HG03354 (cell line): ENCODE measurements at regions not wholly inside any gene's neighbourhood (a gene's known extent, or its start where the extent isn't known, plus 50 kb on each side); places are given as distances from the start of the nearest gene placed in this dataset.

Source experiments
- ATAC-seq: cut with Tn5 transposase; IDR thresholded peaks from one replicate; pipeline ENCODE4 v1.9.1; 2021; ENCODE audit warnings: mild to moderate bottlenecking; ENCODE audit not compliant: unreplicated experiment, poor library complexity, severe bottlenecking

DNA sequence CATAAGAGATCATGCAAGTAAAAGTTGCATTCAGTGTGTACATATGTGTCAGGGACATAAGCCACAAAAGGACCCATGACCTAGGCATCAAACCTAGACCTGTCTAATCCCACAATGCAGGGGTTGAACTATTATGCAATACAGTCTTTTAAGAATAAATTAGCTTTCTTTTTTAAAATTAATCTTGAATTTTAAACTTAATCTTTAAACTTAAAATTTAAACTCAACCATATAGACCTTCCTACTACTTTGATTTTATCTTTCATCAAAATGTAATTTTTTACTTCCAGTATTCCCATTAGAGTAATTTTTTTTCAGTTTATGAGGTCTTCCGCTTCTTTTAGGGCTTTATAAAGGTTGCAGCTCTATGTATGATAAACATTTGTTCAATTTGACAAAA is 702.9 kb downstream of the SUCLG1 start:
- ATAC-seq: no peak

GRCh38 chr2:83747141-83747540 is 711.9 kb downstream of the SUCLG1 start:
- ATAC-seq: no peak

- no peak for ATAC-seq
Measured at GRCh38 chr2:83744855-83745254, 714.2 kb downstream of the SUCLG1 start.

DNA sequence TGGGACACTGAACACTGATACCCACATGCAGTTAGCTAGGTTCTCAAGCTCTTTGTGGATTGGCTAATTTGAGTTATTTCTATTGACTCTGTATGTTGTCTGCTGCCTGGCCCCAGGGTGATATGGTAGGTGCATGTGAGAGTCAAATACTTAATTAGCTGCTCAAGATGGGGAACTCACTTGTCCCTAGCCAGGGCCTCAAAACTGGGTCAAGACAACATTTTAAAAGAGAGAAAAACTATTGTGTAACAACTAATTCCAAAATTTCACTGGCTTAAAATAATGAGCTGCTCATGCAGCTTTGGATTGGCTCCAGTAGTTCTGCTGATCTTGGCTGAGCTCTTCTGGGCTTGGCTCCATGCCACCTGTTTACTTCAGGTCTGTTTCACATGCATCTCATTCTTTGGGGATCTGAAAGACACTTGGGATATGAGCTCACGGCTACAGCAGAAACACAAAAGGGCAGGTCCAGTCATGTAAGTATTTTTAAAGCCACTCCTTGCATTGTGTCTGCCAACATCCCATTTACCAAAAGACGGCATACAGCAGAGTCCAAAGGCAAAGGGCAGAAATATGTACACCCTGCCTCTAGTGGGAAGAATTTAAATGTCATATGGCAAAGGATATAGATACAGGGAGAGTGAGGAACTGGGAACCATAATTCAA is 716.8 kb downstream of the SUCLG1 start:
- ATAC-seq: no peak

DNA sequence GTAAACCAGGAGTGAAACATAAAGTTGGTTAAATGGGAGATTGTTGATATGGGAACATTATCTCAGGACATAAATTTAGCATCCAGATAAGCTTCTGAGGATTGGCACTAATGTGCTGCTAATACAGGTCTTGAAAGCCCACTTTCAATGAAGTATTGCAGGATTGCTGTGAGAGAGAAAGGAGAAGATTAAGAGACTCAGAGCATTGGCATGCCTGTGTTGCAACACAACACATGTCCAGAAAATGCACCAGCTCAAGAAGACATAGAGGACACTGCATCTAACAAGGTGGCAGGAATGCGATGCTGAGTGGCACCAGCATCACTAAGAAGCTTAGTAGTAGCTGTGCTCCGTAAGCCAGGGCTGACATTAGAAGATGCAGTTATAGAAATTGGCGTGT is 728.9 kb downstream of the SUCLG1 start:
- no peak for ATAC-seq

- ATAC-seq: no peak
Measured at GRCh38 chr2:83725735-83726134, 733.3 kb downstream of the SUCLG1 start.

DNA sequence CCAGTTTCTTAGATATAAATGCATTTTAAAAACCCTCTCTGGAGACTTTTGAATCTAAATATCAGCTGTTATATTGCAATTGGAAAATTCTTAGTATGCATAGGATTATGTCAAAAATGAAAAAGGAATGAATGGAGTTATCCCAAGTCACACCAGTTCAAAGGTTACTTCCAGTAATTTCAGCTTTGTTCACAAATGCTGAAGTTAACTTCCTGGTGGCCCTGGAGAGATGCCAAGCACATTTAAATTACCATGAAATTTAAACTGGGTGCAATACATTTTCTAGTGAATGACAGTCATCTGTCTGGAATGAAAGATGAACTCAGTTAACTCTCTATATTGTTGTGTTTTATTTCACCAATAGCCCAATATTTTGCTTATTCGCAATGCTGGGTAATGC is 753.9 kb downstream of the SUCLG1 start:
- ATAC-seq: no peak

DNA sequence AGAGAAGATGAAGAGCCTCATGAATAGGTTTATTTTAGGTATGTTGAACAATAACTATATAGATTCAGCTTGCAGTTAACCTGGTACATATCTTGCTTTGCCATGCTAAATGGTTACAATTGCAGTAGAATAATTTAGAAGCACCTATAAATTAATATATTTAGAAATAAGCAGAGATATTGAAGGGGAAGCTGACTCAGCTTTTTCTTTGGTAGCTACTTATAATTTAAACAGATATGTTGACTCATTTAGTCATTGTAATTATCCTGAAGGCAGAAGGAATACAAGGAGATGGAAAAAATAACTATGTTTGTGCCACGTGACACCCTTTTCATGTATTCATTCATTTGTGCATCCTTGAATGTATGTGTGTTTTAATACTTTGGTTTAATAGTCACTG is 755.5 kb downstream of the SUCLG1 start:
- ATAC-seq: no peak

DNA sequence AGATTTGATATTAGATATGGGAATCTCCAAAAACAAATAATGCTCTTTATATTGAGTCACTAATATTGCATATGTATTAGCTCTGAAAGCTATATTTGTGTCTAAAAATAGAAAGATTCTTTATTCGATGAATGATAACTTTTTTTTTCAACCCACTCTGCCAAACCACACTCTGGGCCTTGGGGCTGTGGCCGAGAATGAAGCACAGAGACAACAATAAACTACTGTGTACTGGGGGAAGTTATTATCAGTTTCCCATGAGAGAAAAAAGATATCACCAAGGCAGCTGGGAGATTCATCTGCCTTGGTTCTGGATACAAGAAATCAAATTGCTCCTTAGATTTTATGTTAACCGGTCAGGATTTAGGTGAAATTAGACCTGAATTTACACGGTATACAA is 762.2 kb downstream of the SUCLG1 start:
- ATAC-seq: no peak

- ATAC-seq: no peak
Measured at GRCh38 chr2:83695530-83695929, 763.5 kb downstream of the SUCLG1 start.

DNA sequence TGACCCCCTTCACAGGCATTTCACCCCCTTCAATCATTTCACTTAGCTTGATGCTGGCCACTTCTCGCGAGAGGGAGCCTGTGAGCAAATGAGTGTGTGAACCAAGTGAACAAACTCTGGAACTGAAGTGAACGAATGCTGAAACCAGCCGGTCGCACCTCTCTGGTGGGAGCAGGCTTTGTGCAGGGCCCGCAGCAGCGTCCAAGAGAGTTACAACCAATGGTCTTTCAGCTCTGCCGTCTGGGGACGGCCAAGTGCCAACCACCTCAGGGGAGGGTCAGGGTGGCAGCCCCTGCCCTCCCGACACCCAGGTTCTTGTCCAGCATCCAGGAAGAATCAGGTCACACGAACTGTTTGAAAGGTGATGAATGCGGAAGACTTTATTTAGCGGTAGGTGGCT is 764.0 kb downstream of the SUCLG1 start:
- ATAC-seq: no peak

- no peak for ATAC-seq
Measured at GRCh38 chr2:83689402-83689801, 769.7 kb downstream of the SUCLG1 start.

GRCh38 chr2:83686863-83687262 is 772.2 kb downstream of the SUCLG1 start:
- no peak for ATAC-seq

DNA sequence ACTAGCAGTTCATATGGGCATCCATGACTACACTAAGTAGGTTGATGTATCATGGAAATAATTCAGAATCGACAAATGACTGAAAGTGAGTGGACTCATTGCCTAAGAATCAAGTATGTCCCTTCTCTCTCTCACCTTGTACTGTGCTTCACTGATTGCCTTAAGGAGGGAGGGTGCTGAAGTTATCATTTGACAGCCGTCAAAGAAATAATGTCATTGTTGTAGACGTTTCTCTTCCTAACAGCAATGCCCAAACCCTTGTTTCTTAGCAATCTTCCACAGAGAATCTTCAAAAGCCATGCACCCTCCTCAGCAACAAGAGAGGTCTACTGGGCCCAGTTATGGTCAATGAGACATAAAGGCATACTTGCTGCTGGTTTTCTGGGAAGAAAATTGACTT is 785.0 kb downstream of the SUCLG1 start:
- ATAC-seq: no peak

GRCh38 chr2:83665894-83666293 is 793.2 kb downstream of the SUCLG1 start:
- ATAC-seq: no peak

DNA sequence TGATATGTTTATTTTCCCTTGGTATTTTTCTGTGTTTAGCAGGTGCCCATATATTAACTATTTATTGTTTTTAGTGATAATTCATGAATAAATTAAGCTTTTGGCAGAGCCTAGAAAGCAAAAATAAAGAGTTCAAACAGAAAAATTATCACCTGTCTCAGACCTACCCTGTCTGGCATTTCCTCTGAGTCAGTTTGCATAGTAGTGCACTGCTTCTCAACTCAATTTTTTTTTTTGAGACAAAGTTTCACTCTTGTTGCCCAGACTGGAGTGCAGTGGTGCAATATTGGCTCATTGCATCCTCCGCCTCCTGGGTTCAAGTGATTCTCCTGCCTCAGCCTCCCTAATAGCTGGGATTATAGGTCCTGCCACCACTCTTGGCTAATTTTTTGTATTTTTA is 793.9 kb downstream of the SUCLG1 start:
- no peak for ATAC-seq

DNA sequence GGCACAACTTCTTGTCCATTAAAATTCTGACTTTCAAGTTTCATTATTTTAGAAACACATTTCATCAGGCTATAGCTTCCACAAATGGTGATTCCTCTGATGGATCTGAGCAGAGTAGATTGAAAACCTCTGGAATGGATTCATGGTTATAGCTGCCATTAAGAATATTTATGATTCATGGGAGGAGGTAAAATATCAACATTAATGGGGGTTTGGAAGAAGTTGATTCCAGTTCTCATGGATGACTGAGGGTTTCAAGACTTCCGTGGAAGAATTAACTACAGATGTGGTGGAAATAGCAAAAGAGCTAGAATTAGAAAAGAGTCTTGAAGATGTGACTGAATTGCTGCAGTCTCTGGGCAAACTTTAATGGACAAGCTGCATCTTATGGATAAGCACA is 797.4 kb downstream of the SUCLG1 start:
- ATAC-seq: no peak

DNA sequence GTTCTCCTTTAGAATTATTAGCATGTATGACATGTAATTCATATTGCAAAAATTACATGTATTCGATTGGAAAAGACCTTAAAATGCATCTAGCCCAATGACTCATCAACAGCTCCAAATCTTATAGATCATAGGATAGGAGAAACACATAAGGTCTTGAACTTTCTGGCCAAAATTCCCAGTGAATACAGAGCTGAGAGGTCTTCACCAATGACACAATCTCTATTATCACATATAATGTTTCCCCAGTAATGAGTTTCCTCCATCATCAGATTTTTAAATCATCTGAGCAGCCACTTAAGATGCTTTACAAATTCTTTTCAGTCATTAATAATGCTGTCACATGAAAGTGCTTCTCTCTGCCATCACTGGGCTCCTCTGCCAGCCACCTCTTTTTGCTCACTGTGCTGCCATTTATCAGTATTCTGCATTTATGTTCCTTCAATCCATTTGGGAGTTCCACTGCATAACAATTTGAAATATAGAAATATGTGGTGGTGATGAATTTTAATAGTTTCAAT is 804.9 kb downstream of the SUCLG1 start:
- ATAC-seq: no peak

DNA sequence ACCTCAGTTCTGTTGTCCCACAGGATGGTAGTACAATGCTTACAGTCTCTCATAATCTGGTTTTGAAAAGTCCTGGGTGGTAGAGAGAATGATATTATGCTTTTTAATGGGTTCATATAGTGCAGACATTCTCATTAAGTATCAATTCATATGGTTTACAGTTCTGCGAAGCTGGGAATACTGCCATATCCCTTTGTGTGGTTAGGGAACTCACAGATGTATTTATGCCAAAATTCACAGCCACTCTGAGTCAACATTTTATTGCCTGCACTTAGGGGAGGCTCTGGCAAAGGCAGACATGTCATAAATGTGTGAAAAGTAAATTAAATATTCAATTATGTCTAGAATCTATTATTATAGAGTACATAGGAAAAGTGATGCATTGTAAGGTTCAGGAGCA is 808.2 kb downstream of the SUCLG1 start:
- ATAC-seq: no peak

DNA sequence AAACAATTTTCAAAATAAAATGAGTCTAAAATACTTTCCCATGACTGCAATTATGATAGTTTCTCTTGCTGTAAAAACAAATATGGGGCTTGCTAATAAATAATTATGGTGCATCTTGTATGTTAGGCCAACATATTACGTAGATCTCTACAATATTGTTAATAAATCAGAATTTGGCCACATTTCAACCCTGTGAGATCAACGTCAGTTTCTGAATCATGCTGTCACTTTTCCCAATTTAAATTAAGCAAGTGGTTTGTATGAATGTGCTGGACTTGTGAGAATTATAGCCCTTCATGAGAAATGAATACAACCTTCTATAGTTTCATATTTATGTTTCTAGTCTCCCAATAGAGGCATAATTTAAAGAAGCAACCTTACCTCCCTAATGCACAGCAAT is 808.9 kb downstream of the SUCLG1 start:
- ATAC-seq: no peak

- no peak for ATAC-seq
Measured at GRCh38 chr2:83640506-83640905, 818.6 kb downstream of the SUCLG1 start.

DNA sequence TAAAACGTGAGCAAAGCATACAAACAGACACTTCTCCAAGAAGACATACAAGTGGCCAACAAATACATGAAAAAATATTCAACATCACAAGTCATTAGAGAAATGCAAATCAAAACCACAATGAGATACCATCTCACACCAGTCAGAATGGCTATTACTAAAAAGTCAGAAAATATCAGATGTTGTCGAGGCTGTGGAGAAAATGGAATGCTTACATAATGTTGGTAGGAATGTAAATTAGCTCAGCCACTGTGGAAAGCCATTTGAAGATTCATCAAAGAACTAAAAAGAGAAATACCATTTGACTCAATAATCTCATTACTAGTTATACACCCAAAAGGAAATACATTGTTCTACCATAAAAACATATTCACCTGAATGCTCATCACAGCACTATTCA is 825.7 kb downstream of the SUCLG1 start:
- no peak for ATAC-seq
